ENCODE measurements at regions not wholly inside any gene's neighbourhood (a gene's known extent, or its start where the extent isn't known, plus 50 kb on each side); places are given as distances from the start of the nearest gene placed in this dataset.

GRCh38 chr2:83142934-83143333 lies 1316.1 kb downstream of the SUCLG1 start:
- TF ChIP-seq EZH2phosphoT487 (conservative IDR thresholded peaks at IDR 0.05; ENCODE audit: low read length) (no peak), CTCF (IDR thresholded peaks at IDR 0.05; ENCODE audit: insufficient read depth, low read length, poor library complexity, severe bottlenecking) (no peak)

All from SU-DHL-6 (cell line).